Choroid plexus epithelial cell (primary cell): ENCODE measurements at regions not wholly inside any gene's neighbourhood (a gene's known extent, or its start where the extent isn't known, plus 50 kb on each side); places are given as distances from the start of the nearest gene placed in this dataset.

ENCODE experiments used
- DNase-seq: peaks from one replicate; pipeline ENCODE4 v3.0.0-alpha.2; 2010; ENCODE audit warnings: low read depth
- H3K4me3 ChIP-seq: 2 replicates; pipeline ENCODE4 v1.5.1; 2011; ENCODE audit warnings: low read depth, mild to moderate bottlenecking, control low read depth, low read length, moderate library complexity
- CTCF ChIP-seq: conservative IDR thresholded peaks from 2 replicates; pipeline ENCODE4 v1.5.1; 2011; ENCODE audit warnings: low read depth, mild to moderate bottlenecking, control low read depth, inconsistent platforms, low read length, moderate library complexity

DNA sequence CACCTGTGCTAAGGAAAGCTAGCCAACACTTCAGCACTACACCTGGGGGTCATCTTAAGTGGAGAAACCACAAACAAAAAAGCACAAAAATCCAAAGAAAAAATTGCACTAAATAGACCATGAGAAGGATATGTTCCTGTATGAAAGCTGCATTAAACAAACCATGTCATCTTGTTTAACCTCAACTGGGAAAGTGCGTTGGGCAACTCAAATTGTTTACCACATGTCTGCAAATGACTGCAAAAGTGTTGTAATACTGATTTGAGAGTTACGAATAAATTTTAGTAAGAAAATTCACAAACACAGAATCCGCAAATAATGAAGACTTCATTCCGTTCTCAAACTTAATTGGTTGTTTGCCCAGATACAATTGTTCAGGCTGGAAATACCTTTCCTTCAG, 111.9 kb upstream of the EGFR start:
- H3K4me3 ChIP-seq = no peak overlapping the region
- peak; percentile 12 for DNase-seq

GRCh38 chr7:54907981-54908380, 110.8 kb upstream of the EGFR start:
- no peak overlapping the region for H3K4me3 ChIP-seq
- TF ChIP-seq CTCF = no peak
- no peak for DNase-seq

More for the DNA sequence above, 111.9 kb upstream of the EGFR start:
- TF ChIP-seq CTCF = no peak

- no peak overlapping the region for H3K4me3 ChIP-seq
- DNase-seq = no peak
- no peak for TF ChIP-seq CTCF
Measured at GRCh38 chr7:54908760-54909438, 109.9 kb upstream of the EGFR start.

GRCh38 chr7:54915870-54916598, 102.8 kb upstream of the EGFR start:
- no peak for DNase-seq
- no peak overlapping the region for H3K4me3 ChIP-seq
- TF ChIP-seq CTCF = no peak

- no peak for TF ChIP-seq CTCF
- DNase-seq = no peak
- no peak overlapping the region for H3K4me3 ChIP-seq
Measured at GRCh38 chr7:54917613-54918391, 101.0 kb upstream of the EGFR start.

DNA sequence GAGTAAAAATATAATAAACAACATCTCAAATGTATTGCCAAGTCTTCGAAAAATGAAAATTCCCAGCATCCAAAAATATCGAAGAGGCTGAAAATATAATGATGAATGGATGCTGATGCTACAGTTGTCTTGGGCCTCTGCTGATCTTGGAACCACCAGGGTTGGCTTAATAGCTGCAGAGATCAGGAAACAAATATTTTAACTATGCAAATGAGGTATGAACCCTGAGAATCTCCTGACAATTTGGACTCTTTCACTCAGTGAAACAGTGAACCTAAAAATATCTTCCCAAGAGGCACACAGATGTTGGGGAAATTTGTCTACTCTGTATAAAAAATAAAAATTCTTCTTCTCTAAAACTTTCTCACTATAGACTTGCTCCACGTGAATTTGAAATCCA, 97.7 kb upstream of the EGFR start:
- TF ChIP-seq CTCF = no peak
- no peak for DNase-seq
- H3K4me3 ChIP-seq = no peak overlapping the region
